ENCODE measurements at regions not wholly inside any gene's neighbourhood (a gene's known extent, or its start where the extent isn't known, plus 50 kb on each side); places are given as distances from the start of the nearest gene placed in this dataset.

GRCh38 chr5:93359296-93359959 is 221.6 kb downstream of the NR2F1-AS1 start:
- TF ChIP-seq NFATC4 (CRISPR knock-in tag; IDR thresholded peaks at IDR 0.05) (no peak), CTCF (IDR thresholded peaks at IDR 0.05) (no peak), ZNF281 (CRISPR knock-in tag; IDR thresholded peaks at IDR 0.05) (no peak), FOXK1 (CRISPR knock-in tag; IDR thresholded peaks at IDR 0.05) (no peak)
